HG02852 (cell line): ENCODE measurements at regions not wholly inside any gene's neighbourhood (a gene's known extent, or its start where the extent isn't known, plus 50 kb on each side); places are given as distances from the start of the nearest gene placed in this dataset.
A peak's percentile ranks its signal among the peaks of the same experiment; 100 is the strongest.

Experiments
- ATAC-seq: cut with Tn5 transposase; IDR thresholded peaks from one replicate; pipeline ENCODE4 v1.9.1; 2021; ENCODE audit warnings: mild to moderate bottlenecking, moderate library complexity; ENCODE audit not compliant: unreplicated experiment

- ATAC-seq = no peak
These were observed 543.0 kb upstream of the KCNMB2 start for GRCh38 chr3:177992993-177993970.

GRCh38 chr3:177994976-177995375 is 541.3 kb upstream of the KCNMB2 start:
- ATAC-seq = no peak

GRCh38 chr3:177995381-177996085 is 540.7 kb upstream of the KCNMB2 start:
- ATAC-seq = no peak

GRCh38 chr3:178001670-178002101 is 534.5 kb upstream of the KCNMB2 start:
- peak; percentile 96 for ATAC-seq

DNA sequence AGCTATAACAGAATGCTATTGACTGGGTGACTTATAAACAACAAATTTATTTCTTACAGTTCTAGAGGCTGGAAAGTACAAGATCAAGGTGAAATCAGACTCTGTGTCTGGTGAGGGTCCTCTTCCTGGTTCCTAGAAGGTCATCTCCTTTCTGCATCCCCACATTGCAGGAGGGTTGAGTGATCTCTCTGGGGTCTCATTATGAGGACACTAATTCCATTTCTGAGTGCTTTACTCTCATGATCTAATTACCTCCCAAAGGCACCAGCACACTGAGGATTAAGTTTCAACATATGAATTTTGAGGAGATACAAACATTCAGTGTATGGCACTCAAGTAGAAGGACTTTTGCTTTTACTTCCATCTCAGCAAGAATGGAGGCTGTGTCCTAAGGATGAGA is 534.1 kb upstream of the KCNMB2 start:
- peak; percentile 23 for ATAC-seq

- ATAC-seq = no peak
These were observed 532.5 kb upstream of the KCNMB2 start for GRCh38 chr3:178003756-178004155.

DNA sequence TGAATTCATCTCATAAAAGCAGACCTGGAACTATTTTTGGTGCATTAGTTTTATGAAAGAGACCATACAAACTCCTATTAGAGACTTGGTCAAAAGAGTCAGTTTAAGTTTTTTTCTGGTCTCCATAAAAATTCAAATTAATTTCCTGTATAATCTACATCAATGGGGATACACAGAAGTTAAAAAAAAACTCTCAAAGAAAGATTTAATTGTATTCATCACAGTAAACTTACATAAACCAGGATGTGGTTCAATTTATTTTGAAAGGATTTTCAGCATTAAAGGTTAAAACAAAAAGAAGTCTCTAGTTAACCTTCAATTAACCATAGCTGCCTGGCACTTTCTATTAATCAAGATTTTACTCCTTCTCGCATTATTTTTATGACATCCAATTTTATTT is 530.3 kb upstream of the KCNMB2 start:
- no peak for ATAC-seq

GRCh38 chr3:178010306-178010705 is 525.9 kb upstream of the KCNMB2 start:
- ATAC-seq = no peak

DNA sequence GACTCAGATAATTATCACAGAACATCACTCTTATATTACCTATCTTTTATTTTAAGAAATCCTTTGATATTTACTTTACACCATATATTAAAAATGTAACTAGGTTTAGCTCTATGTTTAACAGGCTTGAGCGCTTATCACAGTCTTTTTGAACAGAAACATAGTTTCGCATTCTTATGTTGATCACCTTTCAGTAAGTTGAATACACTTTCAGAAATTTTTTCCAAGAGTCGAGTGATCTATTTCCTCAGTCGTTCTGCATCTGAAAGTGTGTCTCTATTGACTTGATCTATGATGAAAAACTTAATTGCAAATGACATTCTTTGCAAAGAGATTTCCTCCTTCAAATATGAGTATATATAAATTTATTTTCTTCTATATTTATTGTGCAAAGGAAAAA is 516.6 kb upstream of the KCNMB2 start:
- ATAC-seq = no peak

DNA sequence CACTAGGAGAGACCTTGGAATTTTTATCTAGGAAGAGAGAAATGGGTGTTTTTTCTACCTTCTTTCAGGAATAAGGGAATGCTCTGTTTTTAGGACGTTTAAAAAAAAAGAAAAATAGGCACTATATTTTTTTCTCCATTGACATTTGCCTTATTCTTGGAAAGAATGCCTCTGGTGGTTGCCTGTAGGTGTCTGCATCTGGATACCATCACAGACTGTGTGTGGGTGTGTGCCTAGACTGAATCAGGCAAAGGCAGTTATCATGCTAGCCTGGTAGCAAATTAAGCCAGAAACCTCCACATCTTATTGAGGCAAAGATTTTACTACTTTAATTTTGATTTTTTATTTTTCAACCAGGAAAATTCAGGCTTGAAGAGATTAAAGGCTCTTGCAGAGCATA is 513.6 kb upstream of the KCNMB2 start:
- ATAC-seq = no peak

GRCh38 chr3:178028933-178029332 is 507.3 kb upstream of the KCNMB2 start:
- no peak for ATAC-seq

DNA sequence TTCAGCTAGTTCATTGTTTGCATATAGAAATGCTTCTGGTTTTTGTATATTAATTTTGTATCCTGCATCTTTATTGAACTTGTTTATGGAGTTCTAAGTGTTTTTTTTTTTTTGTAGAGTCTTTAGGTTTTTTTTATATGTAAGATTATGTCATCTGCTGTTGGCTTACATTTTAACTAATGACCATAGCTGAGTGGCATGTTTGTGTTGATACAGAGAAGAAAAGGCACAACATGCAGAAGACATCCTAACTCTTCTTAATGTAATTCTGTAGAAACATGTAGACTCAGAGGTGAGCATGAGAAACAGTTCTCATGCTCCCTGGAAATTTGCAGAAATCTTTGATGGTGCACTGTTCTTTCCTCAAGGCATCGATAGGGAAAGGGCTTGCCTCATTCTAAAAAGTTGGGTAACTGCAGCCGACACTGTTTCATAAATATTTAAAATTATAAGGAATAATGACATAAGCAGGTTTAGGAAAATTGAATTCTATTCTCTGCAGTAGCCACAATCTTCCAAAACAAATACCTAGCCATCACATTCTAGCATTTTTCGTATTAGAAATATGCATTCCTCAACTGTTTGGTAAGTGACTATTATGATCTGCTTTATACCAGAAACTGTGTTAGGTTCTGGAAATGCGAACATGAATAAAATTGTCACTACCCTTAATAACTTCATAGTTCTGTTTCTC is 499.6 kb upstream of the KCNMB2 start:
- no peak for ATAC-seq

- no peak for ATAC-seq
These were observed 494.3 kb upstream of the KCNMB2 start for GRCh38 chr3:178041931-178042330.

DNA sequence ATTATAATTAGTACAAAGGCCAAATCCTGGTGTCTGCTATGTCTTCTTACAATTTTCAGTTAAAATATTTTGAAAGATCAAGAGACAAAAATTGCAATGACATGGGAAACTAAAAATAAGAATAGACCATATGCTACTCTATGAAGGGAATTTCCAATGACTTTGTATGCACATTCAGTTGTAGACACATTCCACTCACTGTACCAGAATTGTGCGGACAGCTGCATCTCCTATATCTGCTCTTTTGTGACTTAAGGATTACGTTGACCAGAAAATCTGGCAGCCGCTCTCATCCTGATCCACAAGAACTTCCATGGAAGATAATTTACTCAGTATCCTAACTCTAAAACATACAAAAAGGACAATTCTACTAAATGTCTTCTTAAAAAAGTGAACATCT is 493.9 kb upstream of the KCNMB2 start:
- ATAC-seq = no peak

GRCh38 chr3:178043084-178043483 is 493.2 kb upstream of the KCNMB2 start:
- ATAC-seq = no peak

DNA sequence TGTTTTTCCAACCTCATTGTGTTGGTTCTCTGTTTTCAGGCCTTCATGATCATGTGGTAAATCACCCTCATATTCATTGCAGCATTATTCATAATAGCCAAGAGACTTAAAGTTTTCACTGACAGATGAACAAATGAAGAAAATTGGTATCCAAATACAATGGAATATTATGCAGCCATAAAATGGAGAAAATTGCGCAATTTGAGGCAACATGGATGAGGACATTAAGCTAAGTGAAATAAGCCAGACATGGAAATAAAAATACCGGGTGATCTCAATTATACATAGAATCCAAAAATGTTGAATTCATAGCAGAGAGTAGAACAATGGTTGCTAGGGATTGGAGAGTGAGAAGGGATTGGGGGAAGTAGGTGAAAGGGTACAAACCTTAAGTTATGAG is 491.9 kb upstream of the KCNMB2 start:
- ATAC-seq = no peak

- ATAC-seq = no peak
These were observed 488.7 kb upstream of the KCNMB2 start for GRCh38 chr3:178047496-178047895.

DNA sequence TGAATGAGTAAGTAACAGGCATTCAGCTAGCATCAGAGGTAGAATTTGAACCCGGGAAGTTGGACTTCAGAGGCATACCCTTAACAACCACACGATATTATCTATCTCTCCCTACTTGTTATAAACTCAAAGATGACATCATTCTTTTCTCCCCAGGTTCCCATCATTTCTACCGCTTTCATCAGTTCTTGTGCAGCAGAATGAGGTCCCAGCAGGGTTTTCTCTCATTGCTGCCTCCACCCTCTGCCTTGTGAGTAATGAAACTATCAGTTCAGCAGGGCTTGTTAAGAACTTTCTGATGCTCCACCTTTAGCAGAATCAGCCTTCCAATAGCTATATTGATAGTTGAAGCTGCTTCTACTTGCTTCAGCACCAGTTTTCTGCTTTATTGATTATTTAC is 487.5 kb upstream of the KCNMB2 start:
- ATAC-seq = no peak

DNA sequence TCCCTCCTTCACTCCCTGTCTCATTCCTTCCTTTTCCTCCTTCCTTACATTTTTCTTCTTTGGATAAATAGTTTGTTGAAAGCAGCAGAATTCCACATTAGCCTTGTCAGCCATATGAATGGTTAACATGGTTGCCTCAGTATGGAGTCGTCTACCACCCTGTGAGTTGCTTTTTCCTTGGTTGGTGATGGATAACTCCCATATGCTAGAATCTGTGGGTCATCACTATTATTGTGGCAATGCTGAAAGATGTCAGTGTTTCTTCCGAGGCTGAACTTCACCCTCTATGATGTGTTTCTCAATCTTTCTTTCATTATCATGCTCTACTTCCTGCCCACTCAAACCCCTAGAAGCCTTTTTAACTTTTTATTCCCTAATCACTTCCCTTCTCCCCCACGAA is 481.8 kb upstream of the KCNMB2 start:
- no peak for ATAC-seq

GRCh38 chr3:178055939-178056338 is 480.3 kb upstream of the KCNMB2 start:
- ATAC-seq = no peak

- ATAC-seq = no peak
These were observed 479.4 kb upstream of the KCNMB2 start for GRCh38 chr3:178056868-178057267.
